GM12878 (cell line): ENCODE measurements at regions not wholly inside any gene's neighbourhood (a gene's known extent, or its start where the extent isn't known, plus 50 kb on each side); places are given as distances from the start of the nearest gene placed in this dataset.

Experiments used
- ATAC-seq: fragments of 200-7000 bp; cut with Tn5 transposase; 3 replicates; pipeline ENCODE4 v1.9.1; 2020; ENCODE audit warnings: mild to moderate bottlenecking, moderate library complexity
- BruUV-seq: library from RNA; stranded (reverse); fragments of 400-500 nt; replicated peaks from 2 replicates; lab custom pipeline; 2021; lab: Mats Ljungman, UMichigan
- CTCF ChIA-PET: fragments of 300-600 bp; sonication (Branson Sonifier 250); formaldehyde crosslinking; extraction: SDS; loops from one replicate; lab custom pipeline; 2021; ENCODE audit warnings: inconsistent platforms; lab: Yijun Ruan, JAX
- POLR2A ChIA-PET: fragments of 350-600 bp; formaldehyde crosslinking; extraction: SDS; loops from one replicate; lab custom pipeline; 2021; ENCODE audit warnings: inconsistent platforms; lab: Charles Lee
- RAD21 ChIA-PET: fragments of 300-600 bp; sonication (Branson Sonifier 250); formaldehyde crosslinking; loops from one replicate; lab custom pipeline; 2023; ENCODE audit warnings: antibody characterized with exemption; ENCODE audit not compliant: unreplicated experiment; lab: Charles Lee
- SMC1A ChIA-PET: fragments of 300-600 bp; sonication (Branson Sonifier 250); formaldehyde crosslinking; loops from one replicate; lab custom pipeline; 2023; ENCODE audit not compliant: unreplicated experiment, uncharacterized antibody; lab: Charles Lee
- DNase-seq: peaks from one replicate; pipeline ENCODE4 v3.0.0-alpha.2; 2011; ENCODE audit warnings: low read depth, low spot score
- FAIRE-seq: peaks from 3 replicates; lab custom pipeline; 2011; peaks lifted over from hg19 to GRCh38; lab: Jason Lieb, UNC
- H2AFZ ChIP-seq: 2 replicates; pipeline ENCODE4 v1.6.0; 2011; ENCODE audit warnings: low read depth, low read length, control low read depth; ENCODE audit not compliant: control insufficient read depth
- H3K27ac ChIP-seq: 2 replicates; pipeline ENCODE4 v1.5.1; 2011; ENCODE audit warnings: control low read depth; ENCODE audit not compliant: control insufficient read depth, insufficient read depth
- H3K27me3 ChIP-seq, 2 experiments: replicated peaks in 1 of 2; 2 replicates each; pipeline versions ENCODE4 v1.6.0 to v1.6.1; 2011; ENCODE audit warnings: low read length in 1 of 2; ENCODE audit not compliant: control insufficient read depth in 2 of 2, insufficient read depth in 2 of 2
- H3K36me3 ChIP-seq, 2 experiments: 2 replicates each; pipeline ENCODE4 v1.5.1; 2011; ENCODE audit warnings: low read length in 1 of 2; ENCODE audit not compliant: control insufficient read depth in 2 of 2, insufficient read depth in 2 of 2
- H3K4me1 ChIP-seq: 2 replicates; pipeline ENCODE4 v1.6.1; 2011; ENCODE audit warnings: mild to moderate bottlenecking, low read length, moderate library complexity, mixed read lengths; ENCODE audit not compliant: control insufficient read depth, insufficient read depth
- H3K4me2 ChIP-seq: 2 replicates; pipeline ENCODE4 v1.6.0; 2011; ENCODE audit warnings: control low read depth; ENCODE audit not compliant: control insufficient read depth, insufficient read depth
- H3K4me3 ChIP-seq: fragments of 200-600 bp; sonication (generic); 2 replicates; pipeline ENCODE4 v1.5.1; 2016
- H3K79me2 ChIP-seq: 2 replicates; pipeline ENCODE4 v1.6.0; 2011; ENCODE audit warnings: low read length; ENCODE audit not compliant: control insufficient read depth, insufficient read depth
- H3K9ac ChIP-seq: 2 replicates; pipeline ENCODE4 v1.8.0; 2011; ENCODE audit warnings: low read length, control low read depth, mixed read lengths; ENCODE audit not compliant: control insufficient read depth, insufficient read depth
- H3K9me3 ChIP-seq: replicated peaks from 3 replicates; pipeline ENCODE4 v1.5.1; 2011; ENCODE audit warnings: mild to moderate bottlenecking, low read length; ENCODE audit not compliant: control insufficient read depth, insufficient read depth
- H4K20me1 ChIP-seq: 2 replicates; pipeline ENCODE4 v1.6.0; 2011; ENCODE audit not compliant: control insufficient read depth, insufficient read depth
- BMI1 ChIP-seq: fragments of 450-650 bp; IDR thresholded peaks from 2 replicates; pipeline ENCODE4 v1.6.1; 2016; ENCODE audit warnings: mild to moderate bottlenecking, moderate library complexity, borderline replicate concordance
- IKZF2 ChIP-seq, 2 experiments: fragments of 450-650 bp; IDR thresholded peaks; 2 replicates each; pipeline ENCODE4 v1.6.1; 2017; ENCODE audit warnings: mild to moderate bottlenecking in 2 of 2, moderate library complexity in 2 of 2
- YY1 ChIP-seq: IDR thresholded peaks from 2 replicates; pipeline ENCODE4 v1.6.1; 2011; ENCODE audit warnings: low read depth, mild to moderate bottlenecking, low read length
- ZNF384 ChIP-seq: IDR thresholded peaks from 2 replicates; pipeline ENCODE4 v1.6.1; 2012; ENCODE audit warnings: low read depth, mild to moderate bottlenecking, low read length, improper control_type of control experiment, borderline replicate concordance
- ZNF622 ChIP-seq: fragments of 450-650 bp; IDR thresholded peaks from 2 replicates; pipeline ENCODE4 v1.6.1; 2017; ENCODE audit warnings: mild to moderate bottlenecking, inconsistent platforms
- WGBS: methylation state at CpG from one replicate; pipeline ENCODE4 v1.1.6; 2016; ENCODE audit warnings: low lambda C conversion rate; ENCODE audit not compliant: insufficient replicate concordance, insufficient coverage; ENCODE audit errors: missing lambda C conversion rate; 5-methylcytosine and 5-hydroxymethylcytosine counted together
- in situ Hi-C: fragments of 300-500 bp; cut with MboI; formaldehyde crosslinking; loops from 9 replicates; pipeline ENCODE4 v1.14.3; 2018; ENCODE audit warnings: mixed read lengths
- intact Hi-C: fragments of 100-400 bp; cut with micrococcal nuclease; formaldehyde crosslinking; loops from one replicate; pipeline ENCODE4 v1.14.2; 2022; ENCODE audit not compliant: unreplicated experiment
- TF ChIP-seq, protein P1 (sequence below), 3 experiments: IDR thresholded peaks in 2 of 3; conservative IDR thresholded peaks in 1 of 3; 2 replicates each; pipeline ENCODE4 v1.5.1; 2011; ENCODE audit warnings: low read depth in 3 of 3, low read length in 3 of 3, mild to moderate bottlenecking in 3 of 3, control low read depth in 2 of 3, moderate library complexity in 2 of 3, inconsistent platforms in 1 of 3, mixed read lengths in 1 of 3; ENCODE audit not compliant: control insufficient read depth in 2 of 3, insufficient read depth in 1 of 3; ENCODE audit errors: extremely low read depth in 1 of 3
- TF ChIP-seq, protein P2 (sequence below): fragments of 450-650 bp; IDR thresholded peaks from 2 replicates; pipeline ENCODE4 v1.6.1; 2017; ENCODE audit warnings: mild to moderate bottlenecking, moderate library complexity
- TF ChIP-seq, protein P3 (sequence below): IDR thresholded peaks from 2 replicates; pipeline ENCODE4 v1.6.1; 2012; ENCODE audit warnings: low read depth, low read length, improper control_type of control experiment

DNA sequence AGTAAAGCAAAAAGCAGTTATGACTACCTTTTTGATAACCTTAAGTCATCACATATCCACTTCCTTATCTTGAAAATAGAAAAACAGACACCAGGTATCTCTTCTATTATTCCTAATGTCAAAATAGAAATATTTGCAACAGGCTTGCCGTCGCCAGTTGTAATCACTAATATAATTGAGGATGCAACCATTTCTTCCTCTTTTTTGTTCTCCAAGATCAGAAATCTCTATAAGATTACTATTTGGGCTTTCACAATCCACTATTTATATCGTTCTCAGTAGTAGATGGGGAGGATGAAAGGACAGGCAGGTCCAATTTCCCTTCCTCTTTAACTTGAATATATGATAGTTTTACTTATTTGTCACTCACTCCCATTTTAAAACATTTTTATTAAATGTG is 130.2 kb upstream of the HMGA2 start:
- Histone ChIP-seq H3K9ac (no peak overlapping the region), H4K20me1 (no peaks in the 10 kb centered on the region), H3K36me3 (no peaks in the 10 kb centered on the region), H2AFZ (no peak overlapping the region), H3K4me1 (no peaks in the 10 kb centered on the region), H3K9me3 (no peaks in the 10 kb centered on the region), H3K27me3 (0 out of 4 replicates have a peak, but pooled peaks cover 0 to 3% of the 10 kb centered on the region in 2 experiments), H3K27ac (no peak overlapping the region), H3K4me3 (no peak overlapping the region), H3K79me2 (no peaks in the 10 kb centered on the region), H3K4me2 (no peak overlapping the region)
- no peak for ATAC-seq
- CTCF ChIA-PET = no interaction called here
- BruUV-seq = no TSS peak
- RAD21 ChIA-PET = no interaction called here
- 20% methylated on average over 3 of the region's 3 CpGs for WGBS
- intact Hi-C loops = no loop called here
- in situ Hi-C loops = no loop called here
- TF ChIP-seq, protein P1, sequence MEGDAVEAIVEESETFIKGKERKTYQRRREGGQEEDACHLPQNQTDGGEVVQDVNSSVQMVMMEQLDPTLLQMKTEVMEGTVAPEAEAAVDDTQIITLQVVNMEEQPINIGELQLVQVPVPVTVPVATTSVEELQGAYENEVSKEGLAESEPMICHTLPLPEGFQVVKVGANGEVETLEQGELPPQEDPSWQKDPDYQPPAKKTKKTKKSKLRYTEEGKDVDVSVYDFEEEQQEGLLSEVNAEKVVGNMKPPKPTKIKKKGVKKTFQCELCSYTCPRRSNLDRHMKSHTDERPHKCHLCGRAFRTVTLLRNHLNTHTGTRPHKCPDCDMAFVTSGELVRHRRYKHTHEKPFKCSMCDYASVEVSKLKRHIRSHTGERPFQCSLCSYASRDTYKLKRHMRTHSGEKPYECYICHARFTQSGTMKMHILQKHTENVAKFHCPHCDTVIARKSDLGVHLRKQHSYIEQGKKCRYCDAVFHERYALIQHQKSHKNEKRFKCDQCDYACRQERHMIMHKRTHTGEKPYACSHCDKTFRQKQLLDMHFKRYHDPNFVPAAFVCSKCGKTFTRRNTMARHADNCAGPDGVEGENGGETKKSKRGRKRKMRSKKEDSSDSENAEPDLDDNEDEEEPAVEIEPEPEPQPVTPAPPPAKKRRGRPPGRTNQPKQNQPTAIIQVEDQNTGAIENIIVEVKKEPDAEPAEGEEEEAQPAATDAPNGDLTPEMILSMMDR (IDR thresholded peaks at IDR 0.05 in 2 of 3, conservative IDR thresholded peaks at IDR 0.05 in 1 of 3; ENCODE audit: control insufficient read depth in 2 of 3, extremely low read depth in 1 of 3, insufficient read depth in 1 of 3, low read depth in 3 of 3, low read length in 3 of 3) = no peak
- TF ChIP-seq YY1 (no peak), BMI1 (no peak), IKZF2 (IDR thresholded peaks at IDR 0.05) (no peak), ZNF622 (no peak), ZNF384 (no peak)
- TF ChIP-seq, protein P2, sequence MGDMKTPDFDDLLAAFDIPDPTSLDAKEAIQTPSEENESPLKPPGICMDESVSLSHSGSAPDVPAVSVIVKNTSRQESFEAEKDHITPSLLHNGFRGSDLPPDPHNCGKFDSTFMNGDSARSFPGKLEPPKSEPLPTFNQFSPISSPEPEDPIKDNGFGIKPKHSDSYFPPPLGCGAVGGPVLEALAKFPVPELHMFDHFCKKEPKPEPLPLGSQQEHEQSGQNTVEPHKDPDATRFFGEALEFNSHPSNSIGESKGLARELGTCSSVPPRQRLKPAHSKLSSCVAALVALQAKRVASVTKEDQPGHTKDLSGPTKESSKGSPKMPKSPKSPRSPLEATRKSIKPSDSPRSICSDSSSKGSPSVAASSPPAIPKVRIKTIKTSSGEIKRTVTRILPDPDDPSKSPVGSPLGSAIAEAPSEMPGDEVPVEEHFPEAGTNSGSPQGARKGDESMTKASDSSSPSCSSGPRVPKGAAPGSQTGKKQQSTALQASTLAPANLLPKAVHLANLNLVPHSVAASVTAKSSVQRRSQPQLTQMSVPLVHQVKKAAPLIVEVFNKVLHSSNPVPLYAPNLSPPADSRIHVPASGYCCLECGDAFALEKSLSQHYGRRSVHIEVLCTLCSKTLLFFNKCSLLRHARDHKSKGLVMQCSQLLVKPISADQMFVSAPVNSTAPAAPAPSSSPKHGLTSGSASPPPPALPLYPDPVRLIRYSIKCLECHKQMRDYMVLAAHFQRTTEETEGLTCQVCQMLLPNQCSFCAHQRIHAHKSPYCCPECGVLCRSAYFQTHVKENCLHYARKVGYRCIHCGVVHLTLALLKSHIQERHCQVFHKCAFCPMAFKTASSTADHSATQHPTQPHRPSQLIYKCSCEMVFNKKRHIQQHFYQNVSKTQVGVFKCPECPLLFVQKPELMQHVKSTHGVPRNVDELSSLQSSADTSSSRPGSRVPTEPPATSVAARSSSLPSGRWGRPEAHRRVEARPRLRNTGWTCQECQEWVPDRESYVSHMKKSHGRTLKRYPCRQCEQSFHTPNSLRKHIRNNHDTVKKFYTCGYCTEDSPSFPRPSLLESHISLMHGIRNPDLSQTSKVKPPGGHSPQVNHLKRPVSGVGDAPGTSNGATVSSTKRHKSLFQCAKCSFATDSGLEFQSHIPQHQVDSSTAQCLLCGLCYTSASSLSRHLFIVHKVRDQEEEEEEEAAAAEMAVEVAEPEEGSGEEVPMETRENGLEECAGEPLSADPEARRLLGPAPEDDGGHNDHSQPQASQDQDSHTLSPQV = no peak
- TF ChIP-seq, protein P3, sequence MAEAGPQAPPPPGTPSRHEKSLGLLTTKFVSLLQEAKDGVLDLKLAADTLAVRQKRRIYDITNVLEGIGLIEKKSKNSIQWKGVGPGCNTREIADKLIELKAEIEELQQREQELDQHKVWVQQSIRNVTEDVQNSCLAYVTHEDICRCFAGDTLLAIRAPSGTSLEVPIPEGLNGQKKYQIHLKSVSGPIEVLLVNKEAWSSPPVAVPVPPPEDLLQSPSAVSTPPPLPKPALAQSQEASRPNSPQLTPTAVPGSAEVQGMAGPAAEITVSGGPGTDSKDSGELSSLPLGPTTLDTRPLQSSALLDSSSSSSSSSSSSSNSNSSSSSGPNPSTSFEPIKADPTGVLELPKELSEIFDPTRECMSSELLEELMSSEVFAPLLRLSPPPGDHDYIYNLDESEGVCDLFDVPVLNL = no peak
- no peak for DNase-seq
- POLR2A ChIA-PET = no interaction called here
- SMC1A ChIA-PET = no interaction called here
- no peak for FAIRE-seq
